CD4-positive, alpha-beta memory T cell (primary cell): ENCODE measurements at regions not wholly inside any gene's neighbourhood (a gene's known extent, or its start where the extent isn't known, plus 50 kb on each side); places are given as distances from the start of the nearest gene placed in this dataset.
"Not testable (repeated sequence)": the region's sequence is repeated elsewhere in the genome, so short reads cannot be mapped to it uniquely, and the experiment has no call there.

Experiments
- CTCF ChIA-PET: fragments of 350-600 bp; sonication (Branson Sonifier 250); formaldehyde crosslinking; loops from one replicate; lab custom pipeline; 2021; ENCODE audit warnings: inconsistent platforms; ENCODE audit not compliant: partially characterized antibody; lab: Charles Lee
- POLR2A ChIA-PET: fragments of 350-600 bp; sonication (Branson Sonifier 250); formaldehyde crosslinking; loops from one replicate; lab custom pipeline; 2021; ENCODE audit not compliant: partially characterized antibody; lab: Charles Lee
- DNase-seq, 5 donors: peaks; one replicate each; pipeline versions ENCODE4 v3.0.0 to v3.0.0-alpha.2; 2020 to 2022; ENCODE audit warnings: mixed read lengths in 1 of 5
- H3K27ac ChIP-seq: one replicate; pipeline ENCODE4 v1.7.0; 2013; ENCODE audit warnings: low read depth, low read length
- H3K27me3 ChIP-seq: 2 replicates; pipeline ENCODE4 v1.7.0; 2013; ENCODE audit warnings: mild to moderate bottlenecking, low read length, moderate library complexity; ENCODE audit not compliant: insufficient read depth
- H3K36me3 ChIP-seq: 2 replicates; pipeline ENCODE4 v1.7.0; 2013; ENCODE audit warnings: mild to moderate bottlenecking, low read length, moderate library complexity; ENCODE audit not compliant: insufficient read depth
- H3K4me1 ChIP-seq: 2 replicates; pipeline ENCODE4 v1.7.0; 2013; ENCODE audit warnings: mild to moderate bottlenecking, low read length, moderate library complexity; ENCODE audit not compliant: insufficient read depth
- H3K4me3 ChIP-seq, 2 donors: one replicate each; pipeline ENCODE4 v1.7.0; 2013; ENCODE audit warnings: low read length in 2 of 2, mild to moderate bottlenecking in 1 of 2
- H3K9me3 ChIP-seq, 2 donors: one replicate each; pipeline ENCODE4 v1.7.0; 2013; ENCODE audit warnings: low read length in 2 of 2, control low read depth in 1 of 2; ENCODE audit not compliant: control insufficient read depth in 1 of 2
- H3K27ac Mint-ChIP-seq, 7 donors: one replicate each; pipeline ENCODE4 v1.8.0; 2020 to 2021; ENCODE audit warnings: mixed read lengths in 7 of 7, mild to moderate bottlenecking in 6 of 7, inconsistent platforms in 3 of 7, moderate library complexity in 3 of 7
- H3K27me3 Mint-ChIP-seq, 2 donors: one replicate each; pipeline ENCODE4 v1.8.0; 2020 to 2021; ENCODE audit warnings: mixed read lengths in 2 of 2
- H3K36me3 Mint-ChIP-seq, 2 donors: one replicate each; pipeline ENCODE4 v1.8.0; 2020 to 2021; ENCODE audit warnings: mixed read lengths in 2 of 2, inconsistent platforms in 1 of 2, mild to moderate bottlenecking in 1 of 2
- H3K4me1 Mint-ChIP-seq, 4 donors: one replicate each; pipeline ENCODE4 v1.8.0; 2020 to 2021; ENCODE audit warnings: mixed read lengths in 4 of 4, mild to moderate bottlenecking in 1 of 4
- H3K4me3 Mint-ChIP-seq, 8 donors: one replicate each; pipeline ENCODE4 v1.8.0; 2020 to 2021; ENCODE audit warnings: mixed read lengths in 8 of 8, mild to moderate bottlenecking in 7 of 8, moderate library complexity in 6 of 8, inconsistent platforms in 3 of 8
- H3K9me3 Mint-ChIP-seq, 8 donors: one replicate each; pipeline ENCODE4 v1.8.0; 2020 to 2021; ENCODE audit warnings: mixed read lengths in 8 of 8, mild to moderate bottlenecking in 5 of 8, inconsistent platforms in 3 of 8, moderate library complexity in 1 of 8
- intact Hi-C: fragments of 100-400 bp; cut with micrococcal nuclease; formaldehyde crosslinking; loops from one replicate; pipeline ENCODE4 v1.15.1; 2023

- Histone ChIP-seq H3K27ac (no peak overlapping the region), H3K4me1 (peaks cover 14% of the 10 kb centered on the region), H3K36me3 (no peaks in the 10 kb centered on the region), H3K4me3 (no peak overlapping the region), H3K9me3 (no peaks in the 10 kb centered on the region), H3K27me3 (no peaks in the 10 kb centered on the region)
- Mint-ChIP-seq H3K27me3 (no peaks in the 10 kb centered on the region), H3K9me3 (no peaks in the 10 kb centered on the region), H3K4me1 (peaks cover 9 to 26% (median 17%) of the 10 kb centered on the region in 4 donors), H3K4me3 (no peak overlapping the region), H3K27ac (no peak overlapping the region), H3K36me3 (peaks cover 19 to 23% of the 10 kb centered on the region in 2 donors)
- ChIA-PET CTCF (interaction anchor here (1.3 kb wide), 1 partner anchor 51 kb away, joined by 3 read pairs; no protein-coding TSS in a partner anchor), POLR2A (no interaction called here)
- intact Hi-C loops: no loop called here
- DNase-seq: no peak
Observed at GRCh38 chr3:124636863-124637296, 93.4 kb upstream of the UMPS start.

GRCh38 chr3:124639406-124640237, 90.6 kb upstream of the UMPS start:
- Mint-ChIP-seq H3K9me3 (no peaks in the 10 kb centered on the region), H3K27me3 (no peaks in the 10 kb centered on the region), H3K36me3 (peaks cover 9 to 13% of the 10 kb centered on the region in 2 donors), H3K4me3 (peak overlapping the region; percentile 40 to 83 (median 72)), H3K4me1 (peaks cover 9 to 26% (median 17%) of the 10 kb centered on the region in 4 donors), H3K27ac (peak overlapping the region in 6 of 7 donors; percentile 21 to 84 (median 58))
- peak in 3 of 5 donors; percentile 7 to 43 (median 21) for DNase-seq
- intact Hi-C loops: no loop called here
- no peaks in the 10 kb centered on the region for H3K27me3 ChIP-seq
- CTCF ChIA-PET: interaction anchor here (0.7 to 1.3 kb wide), 6 partner anchors 12 to 90 kb away, joined by 3 to 4 read pairs (median 3); no protein-coding TSS in a partner anchor
- H3K4me1 ChIP-seq: peaks cover 14% of the 10 kb centered on the region
- H3K36me3 ChIP-seq: no peaks in the 10 kb centered on the region
- H3K4me3 ChIP-seq: peak overlapping the region in 1 of 2 donors; percentile 24
- no peaks in the 10 kb centered on the region for H3K9me3 ChIP-seq
- POLR2A ChIA-PET: interaction anchor here (0.8 kb wide), 1 partner anchor 55 kb away, joined by 3 read pairs; no protein-coding TSS in a partner anchor
- peak overlapping the region; percentile 24 for H3K27ac ChIP-seq

GRCh38 chr3:124640635-124641306, 89.5 kb upstream of the UMPS start:
- Histone ChIP-seq H3K27ac (no peak overlapping the region), H3K9me3 (no peaks in the 10 kb centered on the region), H3K27me3 (no peaks in the 10 kb centered on the region), H3K4me1 (peaks cover 14% of the 10 kb centered on the region), H3K4me3 (no peak overlapping the region), H3K36me3 (no peaks in the 10 kb centered on the region)
- intact Hi-C loops: no loop called here
- no peak for DNase-seq
- CTCF ChIA-PET: interaction anchor here (0.6 to 1.1 kb wide), 3 partner anchors 75 to 612 kb away, joined by 3 to 4 read pairs (median 3); no protein-coding TSS in a partner anchor
- Mint-ChIP-seq H3K4me1 (peaks cover 9 to 28% (median 20%) of the 10 kb centered on the region in 4 donors), H3K27ac (peak overlapping the region in 3 of 7 donors; percentile 36 to 55 (median 54)), H3K36me3 (peaks cover 2 to 10% of the 10 kb centered on the region in 2 donors), H3K27me3 (no peaks in the 10 kb centered on the region), H3K4me3 (peak overlapping the region in 3 of 8 donors; percentile 65 to 73 (median 70)), H3K9me3 (no peaks in the 10 kb centered on the region)
- POLR2A ChIA-PET: no interaction called here

GRCh38 chr3:124643453-124643852, 86.8 kb upstream of the UMPS start:
- ChIA-PET POLR2A (no interaction called here), CTCF (interaction anchor here (0.7 to 1.7 kb wide), 2 partner anchors 45 to 148 kb away, joined by 3 to 5 read pairs; no protein-coding TSS in a partner anchor)
- no peak for DNase-seq
- peaks cover 11 to 28% (median 20%) of the 10 kb centered on the region in 4 donors for H3K4me1 Mint-ChIP-seq
- Histone ChIP-seq H3K27me3 (no peaks in the 10 kb centered on the region), H3K4me3 (no peak overlapping the region), H3K9me3 (no peaks in the 10 kb centered on the region), H3K36me3 (no peaks in the 10 kb centered on the region), H3K4me1 (peaks cover 14% of the 10 kb centered on the region), H3K27ac (no peak overlapping the region)
- peaks cover 6 to 8% of the 10 kb centered on the region in 2 donors for H3K36me3 Mint-ChIP-seq
- no peaks in the 10 kb centered on the region for H3K27me3 Mint-ChIP-seq
- peaks cover 0 to 2% (median 0%) of the 10 kb centered on the region in 8 donors for H3K9me3 Mint-ChIP-seq
- intact Hi-C loops: no loop called here
- no peak overlapping the region for H3K27ac Mint-ChIP-seq
- H3K4me3 Mint-ChIP-seq: no peak overlapping the region

GRCh38 chr3:124646186-124646585, 84.1 kb upstream of the UMPS start:
- CTCF ChIA-PET, H3K36me3 ChIP-seq, H3K27me3 Mint-ChIP-seq, H3K36me3 Mint-ChIP-seq, H3K27ac Mint-ChIP-seq, H3K4me1 Mint-ChIP-seq, intact Hi-C loops, H3K9me3 Mint-ChIP-seq, POLR2A ChIA-PET, DNase-seq, H3K9me3 ChIP-seq, H3K27me3 ChIP-seq, H3K4me3 ChIP-seq, H3K4me3 Mint-ChIP-seq, H3K4me1 ChIP-seq, H3K27ac ChIP-seq: not testable (repeated sequence)

- H3K36me3 Mint-ChIP-seq: peaks cover 14 to 16% of the 10 kb centered on the region in 2 donors
- CTCF ChIA-PET: no interaction called here
- POLR2A ChIA-PET: no interaction called here
- intact Hi-C loops: no loop called here
- H3K27me3 Mint-ChIP-seq: no peaks in the 10 kb centered on the region
- peaks cover 0 to 4% (median 3%) of the 10 kb centered on the region in 4 donors for H3K4me1 Mint-ChIP-seq
- no peak for DNase-seq
- H3K4me1 ChIP-seq: no peaks in the 10 kb centered on the region
- H3K4me3 Mint-ChIP-seq: no peak overlapping the region
- no peak overlapping the region for H3K4me3 ChIP-seq
- H3K36me3 ChIP-seq: no peaks in the 10 kb centered on the region
- H3K9me3 Mint-ChIP-seq: peaks cover 0 to 2% (median 0%) of the 10 kb centered on the region in 8 donors
- H3K27ac Mint-ChIP-seq: no peak overlapping the region
- H3K27me3 ChIP-seq: no peaks in the 10 kb centered on the region
- H3K27ac ChIP-seq: no peak overlapping the region
- H3K9me3 ChIP-seq: no peaks in the 10 kb centered on the region
Observed at GRCh38 chr3:124648551-124648950, 81.7 kb upstream of the UMPS start.

GRCh38 chr3:124650798-124651197, 79.5 kb upstream of the UMPS start:
- intact Hi-C loops: no loop called here
- Histone ChIP-seq H3K4me1 (no peaks in the 10 kb centered on the region), H3K36me3 (no peaks in the 10 kb centered on the region), H3K9me3 (no peaks in the 10 kb centered on the region), H3K27me3 (no peaks in the 10 kb centered on the region), H3K4me3 (no peak overlapping the region), H3K27ac (no peak overlapping the region)
- Mint-ChIP-seq H3K9me3 (peaks cover 0 to 2% (median 0%) of the 10 kb centered on the region in 8 donors), H3K27ac (no peak overlapping the region), H3K4me3 (no peak overlapping the region), H3K36me3 (peaks cover 12 to 17% of the 10 kb centered on the region in 2 donors), H3K4me1 (peaks cover 0 to 2% (median 1%) of the 10 kb centered on the region in 4 donors), H3K27me3 (no peaks in the 10 kb centered on the region)
- CTCF ChIA-PET: interaction anchor here (1.3 kb wide), 1 partner anchor 9 kb away, joined by 3 read pairs; no protein-coding TSS in a partner anchor
- POLR2A ChIA-PET: no interaction called here
- no peak for DNase-seq
